Stomach (tissue), 4 donors: ENCODE measurements at regions not wholly inside any gene's neighbourhood (a gene's known extent, or its start where the extent isn't known, plus 50 kb on each side); places are given as distances from the start of the nearest gene placed in this dataset.

ENCODE experiments used
- POLR2A ChIP-seq, 4 donors: fragments of 450-650 bp; IDR thresholded peaks; one replicate each; pipeline ENCODE4 v1.6.1; 2016; ENCODE audit warnings: antibody characterized with exemption in 4 of 4, control low read depth in 2 of 4, mild to moderate bottlenecking in 1 of 4, moderate library complexity in 1 of 4
- TF ChIP-seq, protein P1 (sequence below), 7 experiments: fragments of 450-650 bp in 4 of 7; fragments of 200-600 bp in 3 of 7; sonication (generic) in 3 of 7; IDR thresholded peaks; one replicate each; pipeline ENCODE4 v1.5.1; 2016 to 2019; ENCODE audit warnings: antibody characterized with exemption in 7 of 7, control low read depth in 2 of 7, mild to moderate bottlenecking in 1 of 7

DNA sequence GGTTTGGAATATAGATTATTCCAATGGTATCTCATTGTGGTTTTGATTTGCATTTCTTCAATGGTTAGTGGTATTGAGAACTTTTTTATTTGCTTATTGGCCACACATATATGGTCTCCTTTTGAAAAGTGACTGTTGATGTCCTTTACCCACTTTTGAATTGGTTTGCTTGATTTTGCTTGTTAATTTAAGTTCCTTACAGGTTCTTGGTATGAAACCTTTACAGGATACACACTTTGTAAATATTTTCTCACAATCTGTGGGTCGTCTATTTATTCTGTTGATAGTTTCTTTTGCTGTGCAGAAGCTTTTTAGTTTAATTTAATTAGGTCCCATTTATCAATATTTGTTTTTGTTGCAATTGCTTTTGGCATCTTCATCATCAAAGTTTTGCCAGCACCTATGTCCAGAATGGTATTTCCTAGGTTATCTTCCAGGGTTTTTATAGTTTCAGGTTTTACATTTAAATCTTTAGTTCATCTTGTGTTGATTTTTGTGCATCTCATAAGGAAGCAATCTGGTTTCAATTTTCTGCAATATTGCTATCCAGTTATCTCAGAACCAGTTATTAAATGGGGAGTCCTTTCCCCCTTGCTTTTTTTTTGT, 475.7 kb upstream of the PABPC4L start:
- TF ChIP-seq, protein P1, sequence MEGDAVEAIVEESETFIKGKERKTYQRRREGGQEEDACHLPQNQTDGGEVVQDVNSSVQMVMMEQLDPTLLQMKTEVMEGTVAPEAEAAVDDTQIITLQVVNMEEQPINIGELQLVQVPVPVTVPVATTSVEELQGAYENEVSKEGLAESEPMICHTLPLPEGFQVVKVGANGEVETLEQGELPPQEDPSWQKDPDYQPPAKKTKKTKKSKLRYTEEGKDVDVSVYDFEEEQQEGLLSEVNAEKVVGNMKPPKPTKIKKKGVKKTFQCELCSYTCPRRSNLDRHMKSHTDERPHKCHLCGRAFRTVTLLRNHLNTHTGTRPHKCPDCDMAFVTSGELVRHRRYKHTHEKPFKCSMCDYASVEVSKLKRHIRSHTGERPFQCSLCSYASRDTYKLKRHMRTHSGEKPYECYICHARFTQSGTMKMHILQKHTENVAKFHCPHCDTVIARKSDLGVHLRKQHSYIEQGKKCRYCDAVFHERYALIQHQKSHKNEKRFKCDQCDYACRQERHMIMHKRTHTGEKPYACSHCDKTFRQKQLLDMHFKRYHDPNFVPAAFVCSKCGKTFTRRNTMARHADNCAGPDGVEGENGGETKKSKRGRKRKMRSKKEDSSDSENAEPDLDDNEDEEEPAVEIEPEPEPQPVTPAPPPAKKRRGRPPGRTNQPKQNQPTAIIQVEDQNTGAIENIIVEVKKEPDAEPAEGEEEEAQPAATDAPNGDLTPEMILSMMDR (IDR thresholded peaks at IDR 0.05), result no peak
- TF ChIP-seq POLR2A (IDR thresholded peaks at IDR 0.05), result no peak
